ENCODE measurements at regions not wholly inside any gene's neighbourhood (a gene's known extent, or its start where the extent isn't known, plus 50 kb on each side); places are given as distances from the start of the nearest gene placed in this dataset.

GRCh38 chr10:128568041-128568440 lies 441.8 kb upstream of the MKI67 start:
- no peak overlapping the region for H3K4me3 ChIP-seq (ENCODE audit: low read depth, low read length)
- CTCF ChIA-PET, result no interaction called here
- DNase-seq (ENCODE audit: low read depth, low spot score), result no peak
- TF ChIP-seq CTCF (IDR thresholded peaks at IDR 0.05; ENCODE audit: insufficient read depth, low read length, missing control alignments), result no peak
- POLR2A ChIA-PET, result no interaction called here

GRCh38 chr10:128568491-128568890 lies 442.3 kb upstream of the MKI67 start:
- H3K4me3 ChIP-seq (ENCODE audit: low read depth, low read length), result no peak overlapping the region
- no peak for DNase-seq (ENCODE audit: low read depth, low spot score)
- ChIA-PET POLR2A (no interaction called here), CTCF (no interaction called here)
- TF ChIP-seq CTCF (IDR thresholded peaks at IDR 0.05; ENCODE audit: insufficient read depth, low read length, missing control alignments), result no peak

GRCh38 chr10:128568990-128569945 lies 443.0 kb upstream of the MKI67 start:
- no peak for TF ChIP-seq CTCF (IDR thresholded peaks at IDR 0.05; ENCODE audit: insufficient read depth, low read length, missing control alignments)
- CTCF ChIA-PET, result no interaction called here
- H3K4me3 ChIP-seq (ENCODE audit: low read depth, low read length), result no peak overlapping the region
- DNase-seq (ENCODE audit: low read depth, low spot score), result no peak
- POLR2A ChIA-PET, result no interaction called here

GRCh38 chr10:128570319-128570995 lies 444.2 kb upstream of the MKI67 start:
- H3K4me3 ChIP-seq (ENCODE audit: low read depth, low read length), result no peak overlapping the region
- no peak for DNase-seq (ENCODE audit: low read depth, low spot score)
- TF ChIP-seq CTCF (IDR thresholded peaks at IDR 0.05; ENCODE audit: insufficient read depth, low read length, missing control alignments), result no peak
- POLR2A ChIA-PET, result no interaction called here
- CTCF ChIA-PET, result no interaction called here

GRCh38 chr10:128571071-128571470 lies 444.8 kb upstream of the MKI67 start:
- no peak overlapping the region for H3K4me3 ChIP-seq (ENCODE audit: low read depth, low read length)
- POLR2A ChIA-PET, result no interaction called here
- no peak for DNase-seq (ENCODE audit: low read depth, low spot score)
- no peak for TF ChIP-seq CTCF (IDR thresholded peaks at IDR 0.05; ENCODE audit: insufficient read depth, low read length, missing control alignments)
- CTCF ChIA-PET, result no interaction called here

- H3K4me3 ChIP-seq (ENCODE audit: low read depth, low read length), result no peak overlapping the region
- DNase-seq (ENCODE audit: low read depth, low spot score), result no peak
- TF ChIP-seq CTCF (IDR thresholded peaks at IDR 0.05; ENCODE audit: insufficient read depth, low read length, missing control alignments), result no peak
- ChIA-PET CTCF (no interaction called here), POLR2A (no interaction called here)
Measured at GRCh38 chr10:128571745-128572144, 445.5 kb upstream of the MKI67 start.
